Kidney (tissue), 13 donors: ENCODE measurements at regions not wholly inside any gene's neighbourhood (a gene's known extent, or its start where the extent isn't known, plus 50 kb on each side); places are given as distances from the start of the nearest gene placed in this dataset.

ENCODE experiments used
- DNase-seq, 5 donors: peaks; one replicate each; pipeline ENCODE4 v3.0.0-alpha.2; 2013 to 2020
- FAIRE-seq: peaks from 2 replicates; lab custom pipeline; 2012; peaks lifted over from hg19 to GRCh38; lab: Jason Lieb, UNC
- H3K27ac ChIP-seq, 2 donors: one replicate each; pipeline ENCODE4 v1.7.0; 2013; ENCODE audit warnings: low read depth in 2 of 2, low read length in 2 of 2, inconsistent platforms in 1 of 2
- H3K27me3 ChIP-seq: one replicate; pipeline ENCODE4 v1.7.1; 2013; ENCODE audit warnings: low read length, inconsistent platforms; ENCODE audit not compliant: control insufficient read depth, insufficient read depth
- H3K36me3 ChIP-seq, 3 donors: one replicate each; pipeline versions ENCODE4 v1.7.0 to v1.7.1; 2013; ENCODE audit warnings: low read length in 3 of 3, control low read depth in 1 of 3, inconsistent platforms in 1 of 3; ENCODE audit not compliant: insufficient read depth in 3 of 3, control insufficient read depth in 2 of 3
- H3K4me1 ChIP-seq, 3 donors: one replicate each; pipeline versions ENCODE4 v1.7.0 to v1.7.1; 2013; ENCODE audit warnings: low read length in 3 of 3, inconsistent platforms in 1 of 3, low read depth in 1 of 3; ENCODE audit not compliant: control insufficient read depth in 2 of 3, insufficient read depth in 2 of 3
- H3K4me3 ChIP-seq, 3 donors: one replicate each; pipeline versions ENCODE4 v1.7.0 to v1.8.1; 2013; ENCODE audit warnings: low read length in 3 of 3, control low read depth in 1 of 3, inconsistent platforms in 1 of 3
- H3K9ac ChIP-seq, 3 donors: one replicate each; pipeline versions ENCODE4 v1.7.0 to v1.7.1; 2013; ENCODE audit warnings: low read length in 3 of 3, control low read depth in 1 of 3, inconsistent platforms in 1 of 3
- H3K9me3 ChIP-seq, 3 donors: one replicate each; pipeline versions ENCODE4 v1.7.0 to v1.7.1; 2013; ENCODE audit warnings: low read length in 3 of 3, control low read depth in 1 of 3, inconsistent platforms in 1 of 3; ENCODE audit not compliant: control insufficient read depth in 2 of 3, insufficient read depth in 1 of 3
- CTCF ChIP-seq: IDR thresholded peaks from 3 replicates; pipeline ENCODE4 v1.5.1; 2012; ENCODE audit warnings: mild to moderate bottlenecking, moderate library complexity, borderline replicate concordance; ENCODE audit not compliant: insufficient read depth; ENCODE audit errors: extremely low read depth
- intact Hi-C: fragments of 100-400 bp; cut with DNase I; formaldehyde crosslinking; loops from one replicate; pipeline ENCODE4 v1.11.1; 2022
- donor health status: control.
- donor health status: control.
- donor health status: control.
- donor health status: control.
- donor health status: control.
- donor health status: DM: yes; HTN: yes; CAD: no.
- donor health status: Normal renal cell carcinoma (clear cell type).

DNA sequence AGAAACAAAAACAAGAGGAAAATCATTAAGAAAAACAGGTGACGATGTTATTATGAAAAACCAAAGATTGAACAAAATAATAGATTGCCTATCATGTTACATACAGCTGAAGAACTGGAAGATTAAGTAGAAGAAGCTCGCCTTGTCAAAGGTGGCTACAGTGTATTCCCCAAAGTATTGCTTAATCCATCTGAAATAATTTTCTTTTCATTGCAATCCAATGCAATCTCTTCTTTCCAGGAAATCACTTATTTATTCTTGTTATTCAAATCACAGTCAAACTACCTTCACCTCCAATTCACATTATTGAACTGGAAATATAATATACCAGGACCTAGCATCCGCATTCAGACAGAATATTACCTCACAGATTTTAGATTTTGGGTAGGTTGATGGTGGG is 235.9 kb downstream of the AHR start:
- Histone ChIP-seq H3K4me1 (no peaks in the 10 kb centered on the region), H3K9me3 (no peaks in the 10 kb centered on the region), H3K27me3 (no peaks in the 10 kb centered on the region), H3K27ac (no peak overlapping the region), H3K36me3 (no peaks in the 10 kb centered on the region), H3K4me3 (no peak overlapping the region), H3K9ac (no peak overlapping the region)
- no peak for TF ChIP-seq CTCF
- FAIRE-seq (no peak), DNase-seq (no peak)
- intact Hi-C loops = no loop called here

DNA sequence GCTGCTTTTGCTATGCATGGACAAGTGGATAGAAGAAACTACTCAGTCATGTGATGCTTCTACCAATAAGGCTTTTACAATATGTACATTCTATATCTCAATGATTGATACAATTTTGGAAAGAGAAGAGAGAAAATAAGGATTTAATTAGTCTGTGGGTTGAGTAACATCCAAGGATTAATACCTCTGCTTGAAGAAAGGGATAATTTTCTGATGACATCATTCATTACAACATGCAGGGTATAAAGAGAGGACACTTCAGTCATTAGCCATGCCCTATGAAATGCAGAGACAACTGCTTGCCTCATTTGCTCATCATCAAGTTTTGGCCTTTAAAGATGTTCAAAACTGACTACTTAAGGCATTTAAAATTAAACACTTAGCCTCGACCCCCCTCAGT is 237.3 kb downstream of the AHR start:
- no peak for FAIRE-seq
- Histone ChIP-seq H3K9me3 (no peaks in the 10 kb centered on the region), H3K27ac (no peak overlapping the region), H3K4me1 (no peaks in the 10 kb centered on the region), H3K9ac (no peak overlapping the region), H3K36me3 (no peaks in the 10 kb centered on the region), H3K27me3 (no peaks in the 10 kb centered on the region), H3K4me3 (no peak overlapping the region)
- DNase-seq = no peak
- intact Hi-C loops = no loop called here
- no peak for TF ChIP-seq CTCF

DNA sequence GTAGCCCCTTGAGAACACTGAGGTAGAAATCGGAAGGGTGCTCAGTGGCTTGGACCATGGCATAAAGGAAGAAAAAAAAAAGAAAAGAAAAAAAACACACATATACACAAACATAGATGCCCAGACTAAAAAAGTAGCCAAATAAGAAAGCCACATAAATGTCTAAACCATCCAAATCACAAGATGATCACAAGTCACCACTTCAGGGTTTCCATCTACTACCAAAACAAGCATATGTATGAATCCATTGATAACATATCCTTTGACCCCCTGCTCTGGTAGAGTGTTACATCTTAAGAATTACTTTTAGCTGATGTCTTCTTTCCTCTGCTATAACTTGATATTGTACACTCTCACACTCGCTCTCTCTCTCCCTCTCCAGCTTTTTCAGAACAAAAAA is 245.9 kb downstream of the AHR start:
- Histone ChIP-seq H3K36me3 (no peaks in the 10 kb centered on the region), H3K9me3 (no peaks in the 10 kb centered on the region), H3K4me3 (no peak overlapping the region), H3K27me3 (no peaks in the 10 kb centered on the region), H3K9ac (no peak overlapping the region), H3K4me1 (no peaks in the 10 kb centered on the region), H3K27ac (no peak overlapping the region)
- intact Hi-C loops = no loop called here
- FAIRE-seq (no peak), DNase-seq (no peak)
- TF ChIP-seq CTCF = no peak

GRCh38 chr7:17545348-17545747 is 246.9 kb downstream of the AHR start:
- H3K4me3 ChIP-seq = no peak overlapping the region
- H3K27me3 ChIP-seq = no peaks in the 10 kb centered on the region
- DNase-seq = peak in 2 of 5 donors; percentile 36 to 66
- FAIRE-seq = peak; percentile 58
- intact Hi-C loops = no loop called here
- H3K9me3 ChIP-seq = no peaks in the 10 kb centered on the region
- no peak overlapping the region for H3K9ac ChIP-seq
- H3K4me1 ChIP-seq = no peaks in the 10 kb centered on the region
- no peak overlapping the region for H3K27ac ChIP-seq
- no peaks in the 10 kb centered on the region for H3K36me3 ChIP-seq
- no peak for TF ChIP-seq CTCF
